Activated CD8-positive, alpha-beta memory T cell treated with anti-CD3 and anti-CD28 coated beads for 24 hours (primary cell): ENCODE measurements at regions not wholly inside any gene's neighbourhood (a gene's known extent, or its start where the extent isn't known, plus 50 kb on each side); places are given as distances from the start of the nearest gene placed in this dataset.

ENCODE experiments used
- DNase-seq: peaks from one replicate; pipeline ENCODE4 v3.0.0-alpha.2; 2020

DNA sequence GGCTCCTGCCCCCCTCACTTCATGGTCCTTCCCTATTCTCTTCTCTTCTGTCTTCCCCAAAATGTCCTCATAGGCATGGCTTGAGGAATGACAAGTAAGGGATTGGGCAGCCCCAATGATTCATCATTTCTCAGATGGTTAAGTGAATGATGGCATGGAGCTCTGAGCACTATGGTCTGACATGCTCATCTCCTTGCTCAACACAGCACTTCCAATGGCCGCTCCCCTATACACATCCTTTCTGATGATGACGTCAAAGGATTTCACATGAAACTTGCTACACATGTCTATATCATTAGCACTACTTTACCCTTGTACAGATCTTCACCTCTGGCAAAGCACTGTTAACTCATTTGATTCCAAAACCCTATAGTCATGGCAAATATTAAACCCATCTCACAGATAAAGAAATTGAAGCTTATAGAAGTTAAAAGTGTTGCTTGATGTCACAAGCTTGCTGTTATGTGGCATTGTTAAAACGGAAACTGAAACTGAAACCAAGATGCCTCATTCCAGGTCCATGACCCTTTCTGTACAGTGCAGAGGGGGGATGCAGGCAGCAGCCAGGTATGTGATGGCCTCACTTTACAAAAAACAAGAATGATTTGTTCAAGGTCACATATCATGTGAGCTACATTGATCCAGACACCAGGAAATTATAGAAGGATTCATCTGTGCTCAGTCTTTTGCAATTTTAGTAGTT lies 90.0 kb upstream of the PLXNA4 start:
- no peak for DNase-seq

DNA sequence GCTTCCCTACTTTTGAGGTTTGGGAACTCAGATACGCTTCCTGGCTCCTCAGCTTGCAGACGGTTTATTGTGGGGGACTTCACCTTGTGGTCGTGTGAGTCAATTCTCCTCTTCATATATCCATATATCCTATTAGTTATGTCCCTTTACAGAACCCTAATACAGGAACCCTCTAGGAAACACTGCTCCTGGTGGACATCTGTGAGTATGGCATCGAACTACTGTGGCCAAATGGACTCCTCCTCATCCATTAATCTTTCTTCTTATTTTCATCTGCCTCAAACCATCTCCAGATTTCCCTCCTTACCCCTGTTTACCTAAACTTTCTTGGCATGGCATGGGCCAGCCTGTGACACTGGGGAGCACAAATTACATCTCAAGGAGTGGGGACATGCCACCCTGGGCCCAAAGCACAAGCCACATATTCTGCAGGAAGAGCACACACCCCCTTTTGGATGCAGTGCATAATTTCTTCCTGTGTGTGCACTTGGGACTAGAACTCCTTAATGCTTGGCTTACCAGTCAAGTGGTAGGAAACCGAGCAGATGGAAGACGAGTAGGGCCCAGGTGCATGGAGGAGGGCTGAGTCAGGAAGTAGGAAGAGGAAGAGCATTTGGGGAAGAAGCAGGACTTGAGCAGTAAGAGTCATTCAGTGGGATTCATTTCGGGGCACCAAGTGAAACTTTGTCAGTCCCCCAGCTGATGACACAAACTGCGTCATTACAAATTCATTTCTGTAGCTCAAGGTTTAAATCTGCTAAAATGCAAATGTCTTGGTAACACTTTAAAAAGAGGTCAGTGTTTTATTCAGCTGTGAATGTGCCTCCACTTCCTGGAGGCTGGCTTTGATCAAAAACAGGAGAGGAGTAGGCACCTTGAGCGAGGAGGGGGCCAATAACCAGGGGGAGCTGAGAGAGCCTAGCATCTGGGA lies 80.8 kb upstream of the PLXNA4 start:
- DNase-seq: no peak

DNA sequence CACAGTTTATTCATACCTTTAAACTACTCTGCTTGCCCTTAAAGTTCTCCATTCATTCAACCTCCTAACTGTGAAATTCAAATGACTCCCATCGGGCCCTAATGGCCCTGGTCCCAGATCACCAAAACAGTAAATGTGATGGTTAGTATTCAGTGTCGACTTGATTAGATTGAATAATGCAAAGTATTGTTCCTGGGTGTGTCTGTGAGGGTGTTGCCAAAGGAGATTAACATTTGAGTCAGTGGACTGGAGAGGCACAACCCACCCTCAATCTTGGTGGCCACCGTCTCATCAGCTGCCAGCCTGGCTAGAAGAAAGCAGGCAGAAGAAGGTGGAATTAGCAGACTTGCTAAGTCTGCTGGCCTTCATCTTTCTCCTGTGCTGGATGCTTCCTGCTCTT lies 80.1 kb upstream of the PLXNA4 start:
- no peak for DNase-seq

DNA sequence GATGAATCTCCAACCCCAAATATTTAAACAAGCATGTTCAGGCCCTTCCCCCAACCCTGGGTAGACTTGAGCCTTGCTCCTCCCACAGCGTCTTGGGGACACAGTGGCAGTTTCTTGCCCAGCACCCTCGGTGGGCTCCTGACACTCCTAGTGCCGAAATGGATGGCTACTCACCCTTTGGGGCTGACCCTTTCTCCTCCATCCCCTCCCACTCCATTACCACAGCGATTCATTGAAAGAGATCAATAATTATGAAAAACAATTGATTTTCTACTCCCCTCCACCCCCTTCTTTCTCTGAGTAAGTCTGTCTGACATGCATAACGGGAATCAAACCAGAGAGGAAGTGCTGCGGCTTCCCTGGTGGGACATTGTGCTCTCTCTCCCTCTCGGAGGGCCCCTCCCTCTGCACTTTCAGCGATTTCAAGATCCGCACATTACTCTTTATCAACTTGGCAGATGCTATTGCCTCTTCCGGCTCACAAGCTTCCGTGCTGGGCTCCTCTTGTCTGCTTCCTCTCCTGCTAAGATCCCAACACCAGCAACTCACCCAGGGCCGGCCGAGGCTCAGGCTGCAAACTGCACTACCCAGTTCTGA lies 79.0 kb upstream of the PLXNA4 start:
- DNase-seq: peak; percentile 67

DNA sequence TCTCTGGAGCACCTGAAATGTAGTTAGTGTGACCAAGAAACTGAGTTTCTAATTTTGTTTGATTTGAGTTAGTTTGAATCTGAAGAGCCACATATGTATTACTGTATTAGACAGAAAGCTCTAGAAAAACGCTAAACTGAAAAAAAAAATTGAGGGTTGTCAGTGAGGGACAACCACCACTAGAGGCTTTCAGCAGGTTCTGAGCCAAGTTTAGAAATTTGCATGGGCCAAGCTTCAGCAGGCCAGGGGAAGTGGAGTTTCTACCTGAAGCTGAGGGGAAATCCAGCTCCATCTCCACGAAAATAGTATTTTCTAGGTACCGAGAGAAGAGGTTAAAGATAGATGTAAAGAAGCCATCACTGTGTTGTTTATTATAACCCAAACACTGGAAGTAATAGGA lies 77.9 kb upstream of the PLXNA4 start:
- DNase-seq: no peak

DNA sequence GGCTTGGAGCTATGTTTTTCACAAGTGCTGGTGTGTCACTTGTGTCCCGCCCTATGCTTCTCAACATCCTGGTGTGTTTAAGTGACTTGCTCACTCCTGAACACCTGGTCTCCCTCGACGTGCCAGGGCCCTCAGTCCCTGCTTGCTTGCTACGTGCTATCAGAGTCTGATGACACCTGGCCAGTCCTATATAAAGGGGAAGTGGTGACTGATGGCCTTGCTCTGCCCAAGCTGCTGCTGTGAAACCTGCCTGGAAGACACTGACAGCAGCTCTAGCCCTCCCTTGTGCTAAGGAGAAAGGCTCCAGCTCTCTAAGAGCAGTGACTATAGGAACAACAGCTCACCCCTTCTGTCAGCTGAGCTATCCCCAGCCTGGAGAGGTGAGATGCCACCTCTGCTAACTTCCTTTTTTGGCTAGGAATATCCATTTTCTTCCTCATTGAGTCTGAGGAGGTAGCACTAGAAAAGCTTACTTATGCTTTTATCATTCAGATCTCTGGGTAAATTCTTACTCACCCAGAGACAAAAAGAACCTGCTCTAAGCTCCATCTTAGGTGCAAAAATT lies 77.2 kb upstream of the PLXNA4 start:
- no peak for DNase-seq

DNA sequence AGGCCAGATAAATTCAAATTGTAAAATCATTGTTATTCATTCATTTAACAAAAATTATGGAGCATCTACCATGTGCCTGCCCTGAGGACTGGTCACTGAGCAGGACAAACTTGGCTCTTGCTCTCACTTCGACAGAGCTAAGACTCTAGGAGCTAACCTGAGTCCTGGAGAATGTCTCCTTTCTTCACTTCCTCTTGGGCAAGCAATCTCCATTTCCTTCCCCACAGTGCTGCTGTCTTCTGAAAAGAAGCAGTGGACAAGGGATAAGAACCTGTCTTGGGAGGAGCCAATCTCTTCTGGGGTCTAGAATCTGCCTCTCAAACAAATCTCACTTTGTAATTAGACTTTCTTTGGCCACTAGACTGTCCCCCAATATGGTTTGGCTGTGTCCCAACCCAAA lies 76.2 kb upstream of the PLXNA4 start:
- no peak for DNase-seq

DNA sequence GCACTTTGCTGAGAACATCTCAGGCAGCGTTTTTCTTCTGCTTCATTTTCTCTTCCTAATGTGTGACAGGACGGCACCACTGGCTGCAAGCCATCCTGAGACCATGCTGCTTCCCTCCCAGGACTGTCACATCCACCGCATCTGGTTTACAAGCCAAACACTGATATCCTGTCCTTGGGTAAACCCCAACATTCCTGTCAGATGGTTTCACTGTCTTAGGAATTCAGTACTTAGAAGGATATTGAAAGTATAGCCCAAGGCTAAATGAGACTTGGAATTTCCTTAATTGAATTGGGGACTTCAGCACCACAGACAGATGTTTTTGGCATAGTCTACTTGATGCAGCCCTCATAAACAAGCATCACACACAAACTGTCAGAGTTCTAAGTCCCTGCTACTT lies 74.2 kb upstream of the PLXNA4 start:
- no peak for DNase-seq

DNA sequence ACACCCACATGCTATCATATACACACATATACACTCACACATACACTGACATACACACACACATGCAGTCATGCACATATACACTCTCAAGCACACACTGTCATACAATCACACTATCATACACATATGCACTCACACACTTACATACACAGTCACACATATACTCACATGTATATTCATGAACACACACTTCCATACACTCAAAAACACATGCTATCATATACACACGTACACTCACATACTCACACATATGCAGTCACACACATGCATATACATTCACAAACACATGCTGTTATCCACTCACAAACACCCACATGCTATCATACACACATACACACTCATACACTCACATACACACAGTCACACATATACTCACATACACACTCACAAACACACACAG lies 71.0 kb upstream of the PLXNA4 start:
- no peak for DNase-seq

DNA sequence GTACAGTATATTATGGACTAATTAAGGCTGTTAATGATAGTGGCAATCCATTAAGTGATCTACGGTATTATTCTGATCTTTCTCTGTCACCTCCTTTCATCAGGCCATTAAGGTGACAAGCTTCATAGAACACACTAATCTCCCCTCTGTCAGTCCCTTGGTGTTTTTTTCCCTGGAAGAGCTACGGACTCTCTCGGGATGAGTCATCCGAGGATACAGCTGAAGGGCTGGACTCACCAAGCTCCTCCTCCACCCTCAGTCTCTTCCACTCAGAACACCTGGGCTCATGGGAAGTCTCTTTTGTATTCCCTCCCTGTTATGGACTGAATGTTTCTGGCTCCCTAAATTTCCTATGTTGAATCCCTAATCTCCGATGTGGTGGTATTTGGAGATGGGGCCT lies 69.8 kb upstream of the PLXNA4 start:
- DNase-seq: no peak

DNA sequence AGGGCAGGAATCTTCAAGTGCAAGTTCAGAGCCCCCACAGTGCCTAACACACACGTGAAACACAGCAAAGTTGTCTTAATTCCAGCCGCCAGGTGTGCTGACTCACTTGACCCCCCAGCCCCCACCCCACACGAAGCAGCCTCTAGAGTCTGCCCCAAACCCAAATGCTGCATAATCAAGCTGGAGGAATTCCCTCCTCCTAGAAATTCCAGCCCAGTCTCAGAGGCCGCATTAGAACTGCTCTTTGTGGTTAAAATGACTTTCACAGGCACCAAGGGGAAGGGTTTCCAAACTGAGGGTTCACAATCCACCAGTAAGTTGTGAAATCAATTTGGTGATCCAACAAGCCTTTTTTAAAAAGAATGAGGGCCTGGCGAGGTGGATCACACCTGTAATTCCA lies 67.0 kb upstream of the PLXNA4 start:
- DNase-seq: no peak

DNA sequence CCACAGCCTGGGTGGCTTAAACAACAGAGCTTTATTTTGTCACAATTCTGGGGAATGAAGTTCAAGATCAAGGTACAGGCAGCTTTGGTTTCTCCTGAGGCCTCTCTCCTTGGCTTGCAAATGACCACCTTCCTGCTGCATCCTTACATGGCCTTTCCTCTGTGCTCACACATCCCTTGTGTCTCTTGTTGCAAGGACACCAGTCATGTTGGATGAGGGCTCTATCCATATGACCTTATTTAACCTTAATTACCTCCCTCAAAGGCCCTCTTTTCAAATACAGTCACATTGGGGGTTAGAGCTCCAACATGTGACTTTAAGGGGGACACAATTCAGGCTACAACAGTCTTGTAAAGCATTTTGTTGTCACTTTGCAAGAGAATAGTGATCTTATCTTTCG lies 65.0 kb upstream of the PLXNA4 start:
- no peak for DNase-seq

DNA sequence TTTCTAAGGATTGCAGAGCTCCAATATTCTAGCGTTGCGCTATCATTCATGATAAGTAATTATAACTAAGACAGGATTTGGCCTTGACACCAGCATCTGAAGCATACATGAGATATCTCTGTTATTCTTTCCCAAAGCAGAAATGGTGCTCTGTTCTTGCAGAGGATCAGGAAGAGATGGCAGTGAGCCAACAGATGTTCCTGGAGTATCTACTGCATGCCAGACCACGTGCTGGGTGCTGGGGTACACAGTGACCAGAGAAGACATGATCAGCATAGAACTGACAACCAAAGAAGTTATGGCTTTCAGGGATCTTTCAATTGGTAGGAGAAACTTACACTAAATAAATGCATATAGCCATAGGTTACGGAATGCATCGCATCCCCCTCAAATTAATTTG lies 63.7 kb upstream of the PLXNA4 start:
- DNase-seq: no peak

DNA sequence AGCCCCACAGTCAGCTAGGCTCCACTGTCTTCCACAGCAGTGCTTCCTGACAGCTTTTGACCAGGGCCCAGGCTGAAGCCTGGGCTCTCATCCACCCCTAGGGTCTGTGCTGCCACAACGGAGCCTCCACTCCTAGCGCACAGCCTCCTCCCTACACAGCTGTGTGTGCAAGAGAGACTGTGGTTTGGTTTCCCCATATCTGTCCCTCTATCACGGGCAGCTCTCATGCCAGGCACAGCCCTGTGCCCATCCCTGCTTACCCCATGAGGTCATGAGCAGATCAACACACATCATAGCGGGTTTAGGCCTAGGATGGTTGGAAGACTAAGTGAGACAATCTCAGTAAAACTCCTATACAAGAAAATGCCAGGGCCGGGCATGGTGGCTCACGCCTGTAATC lies 61.7 kb upstream of the PLXNA4 start:
- no peak for DNase-seq

DNA sequence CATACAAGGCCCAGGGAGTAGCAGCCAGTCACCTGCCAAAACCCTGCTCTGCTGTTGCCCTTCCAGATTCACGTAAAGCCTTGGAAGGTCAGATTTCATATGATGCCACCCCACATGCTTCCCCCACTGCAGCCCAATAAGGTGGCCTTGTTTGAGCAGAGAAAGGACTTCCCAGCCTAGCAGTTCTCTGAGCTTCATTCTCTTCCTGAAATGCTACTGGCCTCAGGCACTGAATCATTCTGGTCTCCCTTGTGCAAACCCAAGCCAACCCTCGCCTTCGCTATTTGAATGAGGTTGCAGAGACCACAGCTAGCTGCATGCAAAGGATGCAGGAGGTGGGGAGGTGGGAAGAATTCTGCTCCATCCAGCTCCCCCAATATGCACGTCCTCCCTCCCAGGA lies 60.3 kb upstream of the PLXNA4 start:
- DNase-seq: no peak

DNA sequence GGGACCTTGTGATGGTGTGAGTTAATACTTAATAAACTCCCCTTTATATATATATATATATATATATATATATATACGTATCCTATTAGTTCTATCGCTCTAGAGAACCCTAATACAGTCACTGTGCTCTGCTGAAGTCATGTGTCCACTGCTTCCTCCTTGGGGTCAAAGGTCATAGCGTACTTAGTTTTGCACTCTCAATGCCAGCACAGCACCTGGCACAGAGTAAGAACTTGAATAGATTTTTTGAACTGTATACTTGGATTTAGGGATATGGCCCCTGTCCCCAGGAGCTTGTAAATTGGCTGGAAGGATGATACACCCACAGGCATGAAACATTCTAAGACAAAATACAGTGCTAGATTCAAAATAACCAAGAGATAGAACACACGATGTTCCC lies 58.9 kb upstream of the PLXNA4 start:
- DNase-seq: no peak

DNA sequence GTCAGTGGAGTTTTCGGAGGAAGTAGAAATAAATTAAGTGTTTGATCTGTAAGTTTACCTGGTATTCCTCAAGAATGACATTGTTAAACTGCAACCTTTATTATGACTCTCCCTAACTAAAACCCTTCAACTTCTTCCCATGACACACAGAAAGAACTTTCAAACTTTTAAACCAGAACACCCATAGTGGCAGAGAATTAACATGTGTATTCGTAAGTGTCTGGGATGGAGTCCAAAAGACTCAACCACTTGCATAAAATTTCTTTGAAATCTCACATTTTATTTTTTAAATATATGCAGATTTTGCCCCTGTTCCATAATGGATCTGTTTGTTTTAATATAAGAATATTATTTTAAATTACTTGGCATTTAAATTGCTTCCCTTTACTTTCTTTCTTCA lies 54.6 kb upstream of the PLXNA4 start:
- DNase-seq: no peak
